GM19467 (cell line): ENCODE measurements at regions not wholly inside any gene's neighbourhood (a gene's known extent, or its start where the extent isn't known, plus 50 kb on each side); places are given as distances from the start of the nearest gene placed in this dataset.
"Not testable (repeated sequence)": the region's sequence is repeated elsewhere in the genome, so short reads cannot be mapped to it uniquely, and the experiment has no call there.

Experiments used
- ATAC-seq: cut with Tn5 transposase; IDR thresholded peaks from one replicate; pipeline ENCODE4 v1.9.1; 2021; ENCODE audit warnings: mild to moderate bottlenecking, moderate library complexity; ENCODE audit not compliant: unreplicated experiment

DNA sequence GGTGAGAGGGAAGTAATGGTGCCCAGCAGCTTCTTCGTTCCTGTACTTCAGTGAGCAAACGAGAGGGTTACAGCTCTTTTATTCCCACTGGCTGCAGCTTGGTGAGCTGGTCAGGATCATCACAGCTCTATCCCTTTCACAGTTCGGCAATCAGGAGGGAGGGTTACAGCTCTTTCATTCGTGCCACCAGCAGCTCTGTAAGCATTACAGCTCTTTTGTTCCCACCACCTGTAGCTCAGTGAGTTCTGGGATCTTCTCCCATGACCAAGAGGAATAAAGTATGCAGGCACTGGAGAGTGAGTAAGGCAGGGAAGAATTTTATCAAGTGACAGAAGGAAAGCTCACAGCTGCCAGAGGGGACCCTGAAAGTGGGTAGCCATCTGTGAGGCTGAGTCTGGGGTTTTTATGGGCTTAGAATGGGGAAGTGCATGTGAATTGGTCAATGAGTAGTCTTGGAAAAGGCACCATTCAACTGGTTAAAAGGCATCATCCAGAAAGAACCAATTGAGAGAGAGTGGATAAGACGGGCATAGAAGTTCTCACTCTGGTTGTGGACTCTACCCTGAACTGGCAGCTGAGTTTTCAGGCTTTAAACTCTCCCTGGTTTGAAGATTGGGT lies 123.7 kb downstream of the COX18 start:
- no peak for ATAC-seq

DNA sequence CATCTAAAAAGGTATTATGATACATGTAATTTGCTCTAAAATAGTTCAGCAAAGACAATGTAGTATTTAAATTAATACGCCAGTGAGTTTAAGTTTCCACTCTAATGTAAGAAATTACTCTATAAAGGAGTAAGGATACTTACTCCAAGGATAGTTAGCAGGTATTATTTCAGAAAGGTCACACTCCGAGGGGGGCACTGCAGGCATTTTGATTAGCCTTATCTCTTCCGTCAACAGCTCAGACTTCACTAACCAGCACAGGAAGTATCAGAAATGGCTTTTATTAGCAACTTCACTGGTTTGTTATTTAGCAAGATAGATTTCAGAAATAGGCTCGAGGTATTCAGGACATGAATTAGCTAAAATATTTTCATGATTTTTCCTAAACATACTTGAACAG lies 127.0 kb downstream of the COX18 start:
- no peak for ATAC-seq

- ATAC-seq = no peak
These were observed 131.0 kb downstream of the COX18 start for GRCh38 chr4:72938516-72938915.

- ATAC-seq = no peak
These were observed 134.1 kb downstream of the COX18 start for GRCh38 chr4:72935462-72935861.

DNA sequence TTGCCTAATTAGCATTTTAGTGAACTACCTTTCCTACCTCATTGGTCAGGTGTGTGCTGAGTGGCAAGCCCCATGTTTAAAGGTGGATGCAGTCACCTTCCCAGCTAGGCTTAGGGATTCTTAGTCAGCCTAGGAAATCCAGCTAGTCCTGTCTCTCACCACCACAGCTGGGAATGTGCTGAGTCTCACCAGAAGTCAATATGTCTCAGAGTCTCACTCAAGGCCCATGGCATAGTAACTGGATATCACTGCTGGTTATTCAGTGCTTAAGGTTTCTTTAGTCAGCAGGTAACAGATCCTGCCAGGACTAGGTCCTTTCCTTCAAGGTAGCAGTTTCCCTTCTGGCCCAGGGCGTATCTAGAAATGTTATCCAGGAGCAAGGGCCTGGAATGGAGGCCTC lies 136.5 kb downstream of the COX18 start:
- no peak for ATAC-seq

DNA sequence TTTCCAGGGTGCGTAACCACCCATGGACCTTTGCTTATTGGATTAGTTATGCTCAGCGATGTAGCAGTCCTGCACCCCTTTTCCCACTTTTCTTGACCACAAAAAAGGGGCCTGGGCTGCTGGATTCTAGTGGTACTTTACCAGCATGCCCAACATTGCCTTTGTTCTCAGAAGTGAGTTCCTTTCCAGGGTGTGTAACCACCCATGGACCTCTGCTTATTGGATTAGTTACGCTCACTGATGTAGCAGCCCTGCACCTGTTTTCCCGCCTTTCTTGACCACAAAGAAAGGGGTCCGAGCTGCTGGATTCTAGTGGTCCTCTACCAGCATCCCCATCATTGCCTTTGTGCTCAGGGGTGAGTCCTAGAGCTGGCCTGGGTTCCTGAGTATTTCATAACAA lies 138.2 kb downstream of the COX18 start:
- no peak for ATAC-seq

DNA sequence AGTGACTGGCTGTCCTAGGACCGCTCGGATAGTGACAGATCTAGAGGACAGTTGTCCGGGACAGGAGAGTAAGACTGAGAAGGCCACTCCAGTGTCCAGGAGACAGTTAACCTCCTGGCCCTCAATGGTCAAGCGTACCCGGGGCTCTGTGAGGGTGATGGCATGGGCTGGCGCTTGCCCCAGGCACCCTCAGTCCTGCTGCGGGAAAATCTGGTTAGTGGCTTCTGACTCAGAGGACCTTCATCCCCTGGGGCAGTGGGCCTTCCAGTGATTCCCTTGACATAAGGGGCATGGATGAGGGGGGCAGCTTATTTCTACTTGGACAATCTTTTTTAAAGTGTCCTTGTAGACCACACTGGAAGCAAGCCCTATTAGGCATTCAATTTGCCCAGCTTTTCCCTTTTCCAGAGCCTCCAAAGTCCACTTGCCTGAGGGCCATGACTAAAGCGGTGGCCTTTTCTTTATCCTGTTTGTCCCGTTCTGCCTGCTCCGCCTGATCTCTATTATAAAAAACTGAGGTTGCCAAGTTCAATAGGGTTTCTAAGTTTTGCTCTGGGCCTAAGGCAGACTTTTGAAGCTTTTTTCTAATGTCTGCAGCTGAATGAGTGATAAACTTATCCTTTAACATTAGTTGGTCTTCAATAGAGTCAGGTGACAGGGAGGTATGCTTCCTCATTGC lies 139.8 kb downstream of the COX18 start:
- ATAC-seq = not testable (repeated sequence)

- ATAC-seq = no peak
These were observed 144.7 kb downstream of the COX18 start for GRCh38 chr4:72924814-72925213.

- no peak for ATAC-seq
These were observed 149.6 kb downstream of the COX18 start for GRCh38 chr4:72919937-72920336.

- no peak for ATAC-seq
These were observed 150.1 kb downstream of the COX18 start for GRCh38 chr4:72919464-72919863.

DNA sequence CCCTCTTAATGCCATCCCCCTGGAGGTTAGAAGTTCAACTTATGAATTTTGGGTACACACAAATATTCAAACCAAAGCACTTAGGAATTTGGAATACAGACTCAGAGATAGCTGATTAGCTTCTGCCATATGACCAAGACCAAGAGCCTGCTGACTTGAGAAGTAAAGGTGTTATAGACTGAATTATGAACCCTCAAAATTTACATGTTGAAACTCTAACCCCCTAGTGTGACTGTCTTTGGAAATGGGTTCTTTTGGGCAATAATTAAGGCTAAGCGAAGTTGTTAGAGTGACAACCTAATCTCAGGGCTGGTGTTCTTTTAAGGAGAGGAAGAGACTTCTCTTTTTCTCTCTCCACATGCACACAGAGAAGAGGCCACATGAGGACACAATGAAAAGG lies 151.2 kb downstream of the COX18 start:
- no peak for ATAC-seq

- ATAC-seq = no peak
These were observed 158.2 kb downstream of the COX18 start for GRCh38 chr4:72911316-72911715.

GRCh38 chr4:72909461-72909860 lies 160.1 kb downstream of the COX18 start:
- no peak for ATAC-seq

GRCh38 chr4:72902354-72902753 lies 167.2 kb downstream of the COX18 start:
- no peak for ATAC-seq

GRCh38 chr4:72901553-72901952 lies 168.0 kb downstream of the COX18 start:
- ATAC-seq = no peak

- ATAC-seq = no peak
These were observed 168.6 kb downstream of the COX18 start for GRCh38 chr4:72900952-72901351.

DNA sequence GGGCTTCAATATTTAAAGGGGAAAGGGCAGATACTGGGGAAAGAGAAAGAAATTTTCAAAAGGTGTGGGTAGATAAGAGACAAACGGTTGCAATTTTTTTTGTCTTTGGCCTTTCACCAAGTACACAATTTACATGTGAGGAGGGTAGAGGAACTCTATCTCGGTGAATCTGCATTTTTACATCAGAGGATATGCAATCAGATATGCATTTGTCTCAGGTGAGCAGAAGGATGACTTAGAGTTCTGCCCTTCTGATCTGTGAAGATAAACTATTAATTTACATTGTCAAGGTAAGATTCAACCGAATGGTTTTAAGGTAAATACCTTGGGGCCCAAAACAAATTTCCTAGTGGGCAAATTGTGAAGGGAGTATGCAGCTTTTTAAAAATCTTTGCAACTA lies 169.9 kb downstream of the COX18 start:
- no peak for ATAC-seq

GRCh38 chr4:72899214-72899613 lies 170.3 kb downstream of the COX18 start:
- ATAC-seq = no peak

- ATAC-seq = no peak
These were observed 173.0 kb downstream of the COX18 start for GRCh38 chr4:72896515-72896914.

- no peak for ATAC-seq
These were observed 174.1 kb downstream of the COX18 start for GRCh38 chr4:72895408-72895807.

DNA sequence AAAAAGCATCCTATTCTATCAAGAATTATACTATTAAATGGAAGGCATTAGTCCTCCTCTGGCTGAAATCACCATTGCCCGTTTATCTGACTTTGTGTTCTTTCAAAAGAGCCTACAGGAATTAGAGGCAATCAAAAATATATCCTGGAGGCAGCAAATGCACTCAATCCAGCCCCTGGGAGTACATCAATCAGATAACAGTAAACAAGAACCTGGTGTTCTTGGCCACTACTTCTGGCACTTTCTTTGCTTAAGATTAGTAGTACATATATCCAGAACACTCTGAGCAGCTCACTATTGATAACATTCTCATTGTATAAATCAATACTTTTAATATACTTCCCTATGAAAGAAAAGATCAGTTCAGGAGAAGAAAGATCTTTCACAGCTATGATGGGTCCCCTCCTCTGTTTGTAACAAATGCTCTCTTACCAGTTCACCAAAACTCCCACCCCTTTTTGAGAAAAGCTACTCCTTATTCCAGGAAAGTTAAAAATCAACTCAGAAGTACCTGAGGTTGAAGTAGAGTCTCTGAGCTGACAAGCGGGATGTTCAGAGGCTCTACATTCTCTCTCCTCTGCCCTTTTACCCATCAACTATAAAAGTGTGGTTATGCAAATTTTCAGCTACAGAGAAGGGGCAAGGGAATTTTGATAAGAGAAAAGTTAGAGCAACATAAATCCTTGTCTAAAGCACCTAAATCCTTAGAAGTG lies 176.0 kb downstream of the COX18 start:
- no peak for ATAC-seq

GRCh38 chr4:72888331-72888730 lies 181.2 kb downstream of the COX18 start:
- ATAC-seq = no peak
